ENCODE measurements at regions not wholly inside any gene's neighbourhood (a gene's known extent, or its start where the extent isn't known, plus 50 kb on each side); places are given as distances from the start of the nearest gene placed in this dataset.

DNA sequence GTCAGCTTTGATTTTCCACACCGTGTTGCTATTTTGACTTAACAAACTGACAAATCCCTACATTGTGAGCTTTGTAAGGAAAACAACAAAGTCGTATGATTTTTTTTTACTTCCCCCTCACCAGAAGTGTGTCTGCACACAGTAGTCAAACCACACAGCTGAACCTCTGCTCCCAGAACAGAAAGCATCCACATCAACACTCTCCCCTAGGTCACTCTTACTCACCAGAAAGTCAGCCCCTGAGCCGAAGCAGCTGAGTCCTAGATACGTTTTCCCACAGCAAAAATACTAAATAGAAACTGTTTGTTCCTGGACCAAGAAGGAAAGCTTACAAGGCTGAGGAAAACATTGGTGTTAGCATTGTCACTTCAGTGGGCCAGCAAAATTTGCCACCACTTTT, 305.7 kb downstream of the DHX15 start:
- no peak for TF ChIP-seq EZH2phosphoT487 (IDR thresholded peaks at IDR 0.05; ENCODE audit: borderline replicate concordance)
- TF ChIP-seq, protein P1, sequence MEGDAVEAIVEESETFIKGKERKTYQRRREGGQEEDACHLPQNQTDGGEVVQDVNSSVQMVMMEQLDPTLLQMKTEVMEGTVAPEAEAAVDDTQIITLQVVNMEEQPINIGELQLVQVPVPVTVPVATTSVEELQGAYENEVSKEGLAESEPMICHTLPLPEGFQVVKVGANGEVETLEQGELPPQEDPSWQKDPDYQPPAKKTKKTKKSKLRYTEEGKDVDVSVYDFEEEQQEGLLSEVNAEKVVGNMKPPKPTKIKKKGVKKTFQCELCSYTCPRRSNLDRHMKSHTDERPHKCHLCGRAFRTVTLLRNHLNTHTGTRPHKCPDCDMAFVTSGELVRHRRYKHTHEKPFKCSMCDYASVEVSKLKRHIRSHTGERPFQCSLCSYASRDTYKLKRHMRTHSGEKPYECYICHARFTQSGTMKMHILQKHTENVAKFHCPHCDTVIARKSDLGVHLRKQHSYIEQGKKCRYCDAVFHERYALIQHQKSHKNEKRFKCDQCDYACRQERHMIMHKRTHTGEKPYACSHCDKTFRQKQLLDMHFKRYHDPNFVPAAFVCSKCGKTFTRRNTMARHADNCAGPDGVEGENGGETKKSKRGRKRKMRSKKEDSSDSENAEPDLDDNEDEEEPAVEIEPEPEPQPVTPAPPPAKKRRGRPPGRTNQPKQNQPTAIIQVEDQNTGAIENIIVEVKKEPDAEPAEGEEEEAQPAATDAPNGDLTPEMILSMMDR (conservative IDR thresholded peaks at IDR 0.05; ENCODE audit: low read length): no peak
- Histone ChIP-seq H3F3A (ENCODE audit: low read depth) (no peaks in the 10 kb centered on the region), H2AFZ (ENCODE audit: low read length) (no peak overlapping the region), H4K20me1 (ENCODE audit: insufficient read depth, low read length, poor library complexity, severe bottlenecking) (no peaks in the 10 kb centered on the region), H3K9me2 (replicated peaks; ENCODE audit: low read depth, low read length) (no peaks in the 10 kb centered on the region), H3K27me3 (ENCODE audit: insufficient read depth, low read length, poor library complexity, severe bottlenecking) (no peaks in the 10 kb centered on the region), H3K4me1 (ENCODE audit: insufficient read depth, low read length, poor library complexity, severe bottlenecking) (no peaks in the 10 kb centered on the region), H3K9me3 (ENCODE audit: insufficient read depth, low read depth, low read length) (no peaks in the 10 kb centered on the region; the same call in 1 of the 2 replicates), H3K4me2 (ENCODE audit: low read depth, low read length, poor library complexity, severe bottlenecking) (no peak overlapping the region), H3K9ac (ENCODE audit: low read depth, low read length, poor library complexity, severe bottlenecking) (no peak overlapping the region), H3K79me2 (ENCODE audit: insufficient read depth, low read length) (no peaks in the 10 kb centered on the region), H3K36me3 (ENCODE audit: insufficient read depth, low read length) (no peaks in the 10 kb centered on the region), H3K4me3 (ENCODE audit: low read length, poor library complexity, severe bottlenecking) (no peak overlapping the region)

DNA sequence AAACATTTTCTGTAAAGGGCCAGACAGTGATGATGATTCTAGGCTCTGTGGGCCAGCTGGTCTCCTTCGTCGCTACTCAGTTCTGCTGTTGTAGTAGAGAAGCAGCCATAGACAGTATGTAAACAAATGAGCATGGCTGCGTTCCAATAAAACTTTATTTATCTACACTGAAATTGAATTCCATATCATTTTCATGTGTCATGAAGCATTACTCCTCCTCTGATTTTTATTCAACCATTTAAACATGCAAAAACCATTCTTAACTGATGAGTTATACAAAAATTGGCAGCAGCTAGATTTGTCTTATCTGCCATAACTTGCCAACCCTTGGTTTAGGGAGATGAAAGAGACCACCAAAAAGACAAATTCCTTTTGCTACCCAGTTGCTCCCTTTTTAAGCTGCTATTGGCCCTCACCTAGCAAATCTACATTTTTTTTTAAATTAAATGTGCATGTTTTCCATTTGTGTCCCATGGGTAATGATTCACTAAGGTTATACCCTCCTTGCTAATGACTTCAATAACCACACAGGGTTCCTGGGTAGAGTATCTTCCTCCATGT, 309.9 kb downstream of the DHX15 start:
- Histone ChIP-seq H3K79me2 (ENCODE audit: insufficient read depth, low read length) (no peaks in the 10 kb centered on the region), H3K9me3 (ENCODE audit: insufficient read depth, low read depth, low read length) (no peaks in the 10 kb centered on the region; the same call in 1 of the 2 replicates), H3K4me3 (ENCODE audit: low read length, poor library complexity, severe bottlenecking) (no peak overlapping the region), H3K9ac (ENCODE audit: low read depth, low read length, poor library complexity, severe bottlenecking) (no peak overlapping the region), H3K27me3 (ENCODE audit: insufficient read depth, low read length, poor library complexity, severe bottlenecking) (no peaks in the 10 kb centered on the region), H2AFZ (ENCODE audit: low read length) (no peak overlapping the region), H3K4me1 (ENCODE audit: insufficient read depth, low read length, poor library complexity, severe bottlenecking) (no peaks in the 10 kb centered on the region), H3K9me2 (replicated peaks; ENCODE audit: low read depth, low read length) (no peaks in the 10 kb centered on the region), H3K4me2 (ENCODE audit: low read depth, low read length, poor library complexity, severe bottlenecking) (no peak overlapping the region), H4K20me1 (ENCODE audit: insufficient read depth, low read length, poor library complexity, severe bottlenecking) (no peaks in the 10 kb centered on the region), H3K36me3 (ENCODE audit: insufficient read depth, low read length) (no peaks in the 10 kb centered on the region), H3F3A (ENCODE audit: low read depth) (no peaks in the 10 kb centered on the region)
- TF ChIP-seq, protein P1 (conservative IDR thresholded peaks at IDR 0.05; ENCODE audit: low read length): no peak
- TF ChIP-seq EZH2phosphoT487 (IDR thresholded peaks at IDR 0.05; ENCODE audit: borderline replicate concordance): no peak

DNA sequence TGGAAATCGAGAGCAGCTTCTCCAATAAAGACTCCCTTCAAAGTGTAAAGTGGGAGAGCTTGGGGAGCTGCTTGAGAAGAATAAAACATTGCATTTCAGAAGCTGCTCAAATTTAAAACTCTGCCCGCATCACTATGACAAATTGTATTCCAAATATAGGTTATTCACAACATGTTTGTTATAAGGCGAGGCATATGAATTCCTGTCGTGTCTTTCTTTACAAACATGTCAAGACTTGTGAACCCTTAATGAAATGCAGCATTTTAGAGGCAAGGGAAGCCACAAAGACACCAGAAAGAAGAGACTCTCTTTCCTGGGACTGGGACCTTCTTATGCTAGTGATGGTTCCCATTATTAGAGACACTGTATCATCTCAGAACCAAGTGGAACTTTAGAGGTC, 311.2 kb downstream of the DHX15 start:
- Histone ChIP-seq H3K9me2 (replicated peaks; ENCODE audit: low read depth, low read length) (no peaks in the 10 kb centered on the region), H3K4me2 (ENCODE audit: low read depth, low read length, poor library complexity, severe bottlenecking) (no peak overlapping the region), H4K20me1 (ENCODE audit: insufficient read depth, low read length, poor library complexity, severe bottlenecking) (no peaks in the 10 kb centered on the region), H3K79me2 (ENCODE audit: insufficient read depth, low read length) (no peaks in the 10 kb centered on the region), H2AFZ (ENCODE audit: low read length) (no peak overlapping the region), H3F3A (ENCODE audit: low read depth) (no peaks in the 10 kb centered on the region), H3K9me3 (ENCODE audit: insufficient read depth, low read depth, low read length) (no peaks in the 10 kb centered on the region; the same call in 1 of the 2 replicates), H3K36me3 (ENCODE audit: insufficient read depth, low read length) (no peaks in the 10 kb centered on the region), H3K4me3 (ENCODE audit: low read length, poor library complexity, severe bottlenecking) (no peak overlapping the region), H3K4me1 (ENCODE audit: insufficient read depth, low read length, poor library complexity, severe bottlenecking) (no peaks in the 10 kb centered on the region), H3K9ac (ENCODE audit: low read depth, low read length, poor library complexity, severe bottlenecking) (no peak overlapping the region), H3K27me3 (ENCODE audit: insufficient read depth, low read length, poor library complexity, severe bottlenecking) (no peaks in the 10 kb centered on the region)
- no peak for TF ChIP-seq EZH2phosphoT487 (IDR thresholded peaks at IDR 0.05; ENCODE audit: borderline replicate concordance)
- TF ChIP-seq, protein P1 (conservative IDR thresholded peaks at IDR 0.05; ENCODE audit: low read length): no peak
